Fibroblast of peridontal ligament (primary cell): ENCODE measurements at regions not wholly inside any gene's neighbourhood (a gene's known extent, or its start where the extent isn't known, plus 50 kb on each side); places are given as distances from the start of the nearest gene placed in this dataset.

Experiments used
- DNase-seq: peaks from one replicate; pipeline ENCODE4 v3.0.0-alpha.2; 2010; ENCODE audit errors: extremely low read depth

DNA sequence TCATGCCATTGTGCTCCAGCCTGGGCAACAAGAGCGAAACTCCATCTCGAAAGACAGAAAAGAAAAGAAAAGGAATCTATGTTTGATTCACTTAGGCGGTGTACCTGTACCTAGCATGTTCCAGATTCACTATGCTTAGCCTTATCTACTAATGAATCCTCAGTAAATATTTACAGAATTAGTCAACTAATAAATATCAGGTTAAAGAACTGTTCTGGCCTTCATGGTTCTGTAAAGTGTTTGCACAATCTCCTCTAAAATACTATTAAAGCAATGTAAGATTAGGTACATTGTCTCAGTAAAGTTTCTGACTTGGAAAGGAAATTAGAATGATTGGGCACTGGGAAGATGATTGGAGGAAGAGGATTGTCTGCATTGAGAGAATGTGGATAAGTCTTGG is 2770.4 kb downstream of the PCDH9 start:
- no peak for DNase-seq

DNA sequence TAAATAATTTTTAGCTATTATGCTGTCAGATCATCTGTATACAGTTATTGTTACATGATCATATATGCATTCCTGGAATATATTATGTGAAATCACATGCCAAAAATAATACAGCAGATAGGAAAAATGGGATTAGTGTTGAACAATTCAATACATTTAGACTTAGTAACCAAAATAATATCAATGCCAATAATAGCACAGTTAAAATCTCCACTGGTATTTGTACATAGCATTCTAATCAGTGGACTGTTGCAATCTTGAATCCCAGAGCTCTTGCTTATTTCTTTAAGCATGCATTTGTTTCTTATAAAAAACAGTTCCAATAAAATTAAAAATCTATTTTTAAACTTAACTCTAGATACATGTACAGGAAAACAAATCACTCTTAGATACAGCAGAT is 2772.2 kb downstream of the PCDH9 start:
- DNase-seq = no peak

GRCh38 chr13:64455124-64455523 is 2775.0 kb downstream of the PCDH9 start:
- DNase-seq = no peak

- no peak for DNase-seq
Observed at GRCh38 chr13:64453831-64454230, 2776.3 kb downstream of the PCDH9 start.

- no peak for DNase-seq
Observed at GRCh38 chr13:64446372-64446771, 2783.8 kb downstream of the PCDH9 start.

DNA sequence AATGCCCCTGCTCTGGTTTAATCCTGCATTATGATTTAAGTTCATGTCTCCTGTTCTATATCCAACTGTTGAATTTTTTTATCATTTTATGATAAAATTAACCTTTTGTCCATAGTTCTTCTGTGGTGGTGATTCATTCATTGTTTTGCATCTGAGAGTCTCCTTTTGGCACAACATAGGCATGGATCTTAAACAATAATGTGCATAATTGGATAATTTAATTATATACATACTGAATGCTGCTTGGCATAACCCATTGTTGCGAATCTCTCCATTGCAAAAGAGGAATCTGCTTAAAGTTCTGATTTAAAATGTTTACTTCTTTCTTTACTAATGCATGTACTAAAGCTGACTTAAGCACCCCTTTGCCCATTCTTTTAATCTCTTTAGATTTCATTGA is 2788.4 kb downstream of the PCDH9 start:
- no peak for DNase-seq

DNA sequence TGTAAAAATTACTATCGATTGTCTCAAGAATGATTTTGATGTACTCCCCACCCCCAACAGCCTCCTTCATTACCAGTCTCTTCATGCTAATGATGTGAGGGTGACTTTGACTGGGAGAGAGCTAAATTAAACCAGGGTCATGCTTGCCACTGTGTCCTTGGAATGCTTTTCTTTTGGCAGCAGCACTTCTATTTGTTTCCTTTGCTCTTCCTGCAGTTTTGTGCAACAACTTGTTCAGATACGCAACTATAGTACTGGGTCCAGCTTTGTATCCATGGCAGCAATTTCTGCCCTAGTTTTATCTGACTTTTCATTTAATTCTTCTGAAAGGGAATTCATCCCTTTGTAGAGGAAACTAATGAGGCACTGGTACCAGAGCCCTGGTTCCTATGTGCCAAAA is 2792.1 kb downstream of the PCDH9 start:
- no peak for DNase-seq

DNA sequence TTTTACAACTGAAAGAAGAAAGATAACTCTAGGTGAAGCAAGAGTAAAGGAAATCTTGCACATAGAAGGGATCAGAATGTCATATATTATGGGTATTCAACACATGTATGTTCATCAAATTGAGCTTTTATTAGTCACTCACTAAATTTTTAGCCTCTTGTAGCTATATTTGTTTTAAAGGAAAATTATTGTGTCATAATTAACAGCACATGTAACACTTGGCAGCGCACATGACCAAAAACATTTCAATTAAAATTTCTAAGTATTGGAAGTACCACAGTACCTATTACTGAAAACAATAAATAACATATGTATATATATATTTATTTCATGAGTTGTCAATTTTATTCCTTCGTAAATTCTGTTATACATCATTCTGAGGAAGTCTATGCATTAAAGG is 2800.4 kb downstream of the PCDH9 start:
- no peak for DNase-seq

DNA sequence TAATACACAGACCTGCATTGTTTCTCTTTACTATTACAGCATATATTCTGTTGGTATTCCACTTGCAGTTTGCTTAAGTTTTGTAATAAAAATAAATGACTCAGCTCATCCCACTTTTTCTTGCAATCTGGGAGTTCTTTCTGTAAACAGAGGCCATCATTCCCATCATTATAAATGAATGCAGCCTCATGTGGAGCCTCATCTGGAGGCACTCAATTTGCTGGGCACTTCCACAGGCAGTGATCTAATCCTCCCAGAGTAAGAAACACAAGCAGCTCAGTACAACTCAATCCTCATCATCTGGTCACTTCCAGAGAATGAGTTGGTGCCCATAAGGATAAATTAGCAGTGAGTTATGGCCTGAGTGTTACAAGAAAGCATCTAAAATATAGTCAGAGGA is 2801.9 kb downstream of the PCDH9 start:
- no peak for DNase-seq

GRCh38 chr13:64423467-64423866 is 2806.7 kb downstream of the PCDH9 start:
- no peak for DNase-seq

DNA sequence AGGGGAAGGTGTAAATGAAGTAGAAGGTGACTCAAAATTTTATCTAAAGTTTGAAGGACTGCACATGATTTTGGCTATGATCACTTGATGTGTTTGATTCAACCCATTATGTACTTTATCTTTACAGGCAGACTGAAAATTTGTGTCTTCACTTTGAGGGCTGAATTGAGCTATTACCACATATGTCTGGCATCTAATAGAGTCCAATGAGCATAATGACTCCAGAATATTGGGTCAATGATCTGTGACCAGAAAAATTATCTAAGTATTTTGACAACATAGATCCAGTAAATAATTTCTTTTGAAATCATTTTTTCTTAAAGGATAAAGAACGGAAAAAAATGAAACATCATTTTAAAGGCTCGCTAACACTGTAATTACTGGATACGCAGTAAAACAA is 2810.0 kb downstream of the PCDH9 start:
- no peak for DNase-seq

DNA sequence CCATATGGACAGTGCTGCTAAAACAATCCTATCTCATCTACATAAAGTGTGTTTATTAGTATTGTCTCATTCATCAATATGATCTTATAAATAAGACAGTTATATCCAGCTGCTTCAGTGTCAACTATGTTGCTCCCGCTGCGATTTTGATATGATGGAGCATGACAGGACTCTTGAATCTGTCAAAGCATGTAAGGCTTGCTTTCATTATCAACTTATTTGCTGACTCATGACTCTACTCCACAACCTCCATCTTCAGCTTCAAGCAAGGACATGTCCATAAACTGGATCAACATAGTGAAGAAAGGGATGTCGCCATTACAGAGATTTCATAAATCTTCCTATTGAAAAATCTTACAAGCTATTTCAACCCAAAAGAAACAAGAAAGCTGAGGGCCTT is 2812.6 kb downstream of the PCDH9 start:
- no peak for DNase-seq

GRCh38 chr13:64414381-64414780 is 2815.8 kb downstream of the PCDH9 start:
- DNase-seq = no peak

DNA sequence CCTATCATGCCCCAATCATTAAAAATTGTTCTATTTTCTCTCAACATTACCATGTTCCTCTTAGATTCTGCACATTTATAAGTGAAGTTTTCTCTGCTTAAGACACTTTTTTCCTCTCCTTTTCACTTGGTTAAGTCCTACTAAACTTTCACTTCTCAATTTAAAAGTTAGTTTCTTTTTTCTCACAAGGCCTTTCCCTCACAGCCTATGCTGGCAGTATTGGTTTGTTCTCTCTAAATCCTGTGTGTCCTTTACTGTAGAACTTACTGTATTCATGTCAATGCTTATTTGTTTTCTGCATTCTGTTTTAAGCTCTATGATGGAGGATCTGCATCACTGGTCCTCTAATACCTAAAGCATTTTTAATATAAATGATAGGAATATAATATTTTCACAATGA is 2816.6 kb downstream of the PCDH9 start:
- DNase-seq = no peak

DNA sequence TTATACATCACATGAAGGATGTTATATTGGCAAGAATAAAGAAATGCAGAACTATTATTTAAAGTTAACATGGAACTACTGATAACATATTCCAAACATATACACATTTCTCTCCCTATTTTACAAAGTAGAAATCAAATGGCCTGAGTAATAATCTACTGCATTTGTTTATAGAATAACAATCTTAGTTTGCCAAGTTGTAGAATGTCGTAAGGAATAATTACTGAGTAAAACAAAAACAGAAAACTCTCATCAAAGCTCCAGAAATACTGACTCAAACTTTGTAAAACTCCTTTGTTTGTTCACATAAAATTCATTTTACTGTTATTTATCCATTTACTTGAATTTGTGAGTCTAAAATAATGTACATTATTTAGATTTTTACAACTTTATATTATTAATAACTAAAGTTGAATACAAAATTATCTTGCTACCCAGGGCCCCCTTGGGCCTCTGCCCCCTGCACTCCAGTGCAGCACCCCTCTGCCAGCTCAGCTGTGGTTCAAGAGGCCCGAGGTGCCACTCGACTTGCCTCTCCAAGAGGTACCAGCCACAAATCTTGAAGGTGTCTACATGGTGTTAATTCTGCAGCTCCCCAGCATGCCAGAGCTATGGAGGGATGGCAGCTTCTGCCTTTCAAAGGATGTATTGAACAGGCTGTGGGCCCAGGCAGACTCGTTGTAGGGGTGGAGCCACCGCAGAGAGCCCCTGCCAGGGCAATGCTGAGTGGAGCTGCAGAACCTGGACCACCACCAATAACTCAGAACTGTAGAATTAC is 2819.7 kb downstream of the PCDH9 start:
- DNase-seq = no peak

DNA sequence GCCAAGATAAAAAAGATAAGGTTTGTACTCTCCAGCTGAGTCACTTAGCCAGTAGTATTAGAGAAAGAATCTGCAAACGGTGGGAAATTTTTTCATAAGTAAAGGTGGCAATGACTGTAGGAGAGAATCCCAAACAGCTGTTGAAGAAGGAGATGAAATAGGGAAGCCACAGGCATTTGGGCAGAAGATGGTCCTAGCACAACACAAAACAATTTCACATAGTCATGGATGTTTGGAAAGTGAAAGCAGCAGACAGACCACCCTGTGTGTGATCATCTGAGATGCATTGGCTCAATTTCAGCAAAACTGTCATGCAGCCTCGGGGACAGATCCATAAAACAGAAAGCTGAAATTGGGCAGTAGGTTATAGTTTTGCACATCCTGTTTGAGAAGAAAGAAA is 2832.4 kb downstream of the PCDH9 start:
- no peak for DNase-seq

- DNase-seq = no peak
Observed at GRCh38 chr13:64377606-64378005, 2852.5 kb downstream of the PCDH9 start.

GRCh38 chr13:64371461-64371860 is 2858.7 kb downstream of the PCDH9 start:
- no peak for DNase-seq

DNA sequence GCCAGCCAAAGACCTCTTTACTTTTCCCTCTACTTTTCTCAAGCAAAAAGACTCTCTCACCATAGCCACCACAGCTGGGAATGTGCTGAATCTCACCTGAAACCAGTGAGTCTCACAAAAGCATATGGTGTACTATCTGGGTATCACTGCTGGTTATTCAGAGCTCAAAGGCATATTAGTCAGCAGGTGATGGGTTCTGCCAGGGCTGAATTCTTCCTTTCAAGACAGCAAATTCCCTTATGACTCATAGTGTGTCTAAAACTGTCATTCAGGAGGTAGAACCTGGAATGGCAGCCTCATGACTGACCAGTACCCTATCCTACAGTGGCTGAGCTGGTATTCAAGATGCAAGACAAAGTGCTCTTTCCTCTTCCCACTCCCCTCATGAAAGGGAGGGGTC is 2859.1 kb downstream of the PCDH9 start:
- DNase-seq = no peak

DNA sequence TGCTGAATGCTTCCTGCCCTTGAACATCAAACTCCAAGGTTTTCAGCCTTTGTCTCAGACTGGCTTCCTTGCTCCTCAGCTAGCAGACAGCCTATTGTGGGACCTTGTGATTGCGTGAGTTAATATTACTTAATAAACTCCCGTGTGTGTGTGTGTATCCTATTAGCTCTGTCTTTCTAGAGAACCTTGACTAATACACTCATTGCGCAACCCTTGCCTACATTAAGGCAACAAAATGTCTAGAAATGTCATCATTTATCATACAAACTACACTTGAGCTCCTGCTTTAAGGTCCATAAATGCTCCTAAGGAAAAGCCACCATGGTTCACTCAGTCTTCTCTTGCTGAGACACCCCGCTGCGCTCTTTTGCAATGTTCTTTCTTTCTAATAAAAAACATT is 2861.0 kb downstream of the PCDH9 start:
- DNase-seq = no peak

DNA sequence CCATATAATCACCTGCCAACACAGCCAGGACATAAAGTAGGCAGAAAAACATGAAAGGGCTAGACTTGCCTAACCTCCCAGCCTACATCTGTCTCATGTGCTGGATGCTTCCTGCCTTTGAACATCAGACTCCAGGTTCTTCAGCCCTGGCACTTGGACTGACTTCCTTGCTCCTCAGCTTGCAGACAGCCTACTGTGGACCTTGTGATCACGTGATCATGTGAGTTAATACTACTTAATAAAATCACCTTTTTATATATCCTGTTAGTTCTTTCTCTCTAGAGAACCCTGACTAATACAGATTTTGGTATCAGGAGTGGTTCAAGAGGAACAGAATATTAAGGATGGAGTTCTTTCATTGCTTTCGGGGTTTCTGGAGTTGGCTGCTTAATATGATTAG is 2867.6 kb downstream of the PCDH9 start:
- no peak for DNase-seq

DNA sequence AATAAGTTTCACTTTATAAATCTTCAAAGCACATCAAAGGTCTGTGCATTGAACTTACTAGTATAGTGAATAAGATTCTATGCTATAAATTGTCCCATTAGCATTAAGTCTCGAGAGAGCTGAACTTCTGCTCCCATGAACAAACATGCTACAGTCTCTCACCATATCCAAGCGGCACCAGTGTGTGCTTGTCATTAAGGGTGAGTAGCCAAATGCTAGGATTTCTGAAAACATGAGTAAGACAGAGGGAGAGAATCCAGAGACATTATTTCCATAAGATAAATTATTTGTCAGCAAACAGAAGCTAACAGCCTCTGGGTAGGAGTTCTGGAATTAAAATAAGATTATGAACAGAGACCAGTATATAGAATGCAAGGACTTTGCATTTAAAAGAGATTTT is 2882.5 kb downstream of the PCDH9 start:
- DNase-seq = no peak

GRCh38 chr13:64339373-64340063 is 2890.6 kb downstream of the PCDH9 start:
- DNase-seq = no peak

GRCh38 chr13:64338671-64339070 is 2891.5 kb downstream of the PCDH9 start:
- no peak for DNase-seq
